IMR-90 (cell line): ENCODE measurements at regions not wholly inside any gene's neighbourhood (a gene's known extent, or its start where the extent isn't known, plus 50 kb on each side); places are given as distances from the start of the nearest gene placed in this dataset.

Source experiments
- BHLHE40 ChIP-seq: fragments of 150-350 bp; IDR thresholded peaks from 2 replicates; pipeline ENCODE4 v1.6.1; 2016; ENCODE audit warnings: mild to moderate bottlenecking, low read depth, low read length
- CEBPB ChIP-seq: IDR thresholded peaks from 2 replicates; pipeline ENCODE4 v1.6.1; 2012; ENCODE audit warnings: low read depth, low read length, improper control_type of control experiment
- CTCF ChIP-seq: conservative IDR thresholded peaks from 2 replicates; pipeline ENCODE4 v1.5.1; 2012; ENCODE audit warnings: mild to moderate bottlenecking, low read depth, low read length, improper control_type of control experiment
- NFE2L2 ChIP-seq: fragments of 150-350 bp; IDR thresholded peaks from 2 replicates; pipeline ENCODE4 v1.6.1; 2016; ENCODE audit warnings: low read depth, mild to moderate bottlenecking, low read length
- POLR2A ChIP-seq: IDR thresholded peaks from 2 replicates; pipeline ENCODE4 v1.6.1; 2012; ENCODE audit warnings: mild to moderate bottlenecking, low read depth, low read length
- RAD21 ChIP-seq: IDR thresholded peaks from 2 replicates; pipeline ENCODE4 v1.6.1; 2012; ENCODE audit warnings: low read length, improper control_type of control experiment
- RCOR1 ChIP-seq: IDR thresholded peaks from 2 replicates; pipeline ENCODE4 v1.6.1; 2012; ENCODE audit warnings: mild to moderate bottlenecking, low read length, improper control_type of control experiment; ENCODE audit not compliant: insufficient replicate concordance
- SMC3 ChIP-seq: fragments of 150-350 bp; IDR thresholded peaks from 2 replicates; pipeline ENCODE4 v1.6.1; 2016; ENCODE audit warnings: low read depth, mild to moderate bottlenecking, antibody characterized with exemption, low read length, moderate library complexity
- USF2 ChIP-seq: fragments of 150-350 bp; IDR thresholded peaks from 2 replicates; pipeline ENCODE4 v1.6.1; 2017; ENCODE audit warnings: mild to moderate bottlenecking, antibody characterized with exemption, low read length, low read depth

- no peak for TF ChIP-seq CEBPB
- TF ChIP-seq BHLHE40: no peak
- no peak for TF ChIP-seq CTCF
- TF ChIP-seq POLR2A: no peak
- TF ChIP-seq SMC3: no peak
- no peak for TF ChIP-seq USF2
- no peak for TF ChIP-seq RCOR1
- TF ChIP-seq RAD21: no peak
- TF ChIP-seq NFE2L2: no peak
Observed at GRCh38 chr2:217691516-217691915, 311.3 kb downstream of the TNS1 start.
